Nephron progenitor cell (in vitro differentiated cells): ENCODE measurements at regions not wholly inside any gene's neighbourhood (a gene's known extent, or its start where the extent isn't known, plus 50 kb on each side); places are given as distances from the start of the nearest gene placed in this dataset.
"Not testable (repeated sequence)": the region's sequence is repeated elsewhere in the genome, so short reads cannot be mapped to it uniquely, and the experiment has no call there.

ENCODE experiments used
- DNase-seq: peaks from one replicate; pipeline ENCODE4 v3.0.0; 2021
- H3K27ac Mint-ChIP-seq: 2 replicates; pipeline ENCODE4 v1.8.0; 2021; ENCODE audit warnings: mild to moderate bottlenecking, moderate library complexity, mixed read lengths
- H3K27me3 Mint-ChIP-seq: 2 replicates; pipeline ENCODE4 v1.8.0; 2021; ENCODE audit warnings: mild to moderate bottlenecking, low read depth, mixed read lengths; ENCODE audit not compliant: poor library complexity
- H3K36me3 Mint-ChIP-seq: 2 replicates; pipeline ENCODE4 v1.8.0; 2021; ENCODE audit warnings: low read depth, mixed read lengths
- H3K4me1 Mint-ChIP-seq: 2 replicates; pipeline ENCODE4 v1.8.0; 2021; ENCODE audit warnings: mixed read lengths
- H3K4me3 Mint-ChIP-seq: 2 replicates; pipeline ENCODE4 v1.8.0; 2021; ENCODE audit warnings: mild to moderate bottlenecking, moderate library complexity, mixed read lengths
- H3K9me3 Mint-ChIP-seq: 2 replicates; pipeline ENCODE4 v1.8.0; 2021; ENCODE audit warnings: mild to moderate bottlenecking, moderate library complexity, mixed read lengths

- H3K4me3 Mint-ChIP-seq, H3K27me3 Mint-ChIP-seq, H3K27ac Mint-ChIP-seq, H3K9me3 Mint-ChIP-seq, H3K4me1 Mint-ChIP-seq, H3K36me3 Mint-ChIP-seq, DNase-seq: not testable (repeated sequence)
Measured at GRCh38 chr16:16448423-16448822, 69.5 kb downstream of the NPIPA7 start.

GRCh38 chr16:16449712-16450237, 70.8 kb downstream of the NPIPA7 start:
- H3K27me3 Mint-ChIP-seq, H3K9me3 Mint-ChIP-seq, DNase-seq, H3K36me3 Mint-ChIP-seq, H3K27ac Mint-ChIP-seq, H3K4me1 Mint-ChIP-seq, H3K4me3 Mint-ChIP-seq: not testable (repeated sequence)

DNA sequence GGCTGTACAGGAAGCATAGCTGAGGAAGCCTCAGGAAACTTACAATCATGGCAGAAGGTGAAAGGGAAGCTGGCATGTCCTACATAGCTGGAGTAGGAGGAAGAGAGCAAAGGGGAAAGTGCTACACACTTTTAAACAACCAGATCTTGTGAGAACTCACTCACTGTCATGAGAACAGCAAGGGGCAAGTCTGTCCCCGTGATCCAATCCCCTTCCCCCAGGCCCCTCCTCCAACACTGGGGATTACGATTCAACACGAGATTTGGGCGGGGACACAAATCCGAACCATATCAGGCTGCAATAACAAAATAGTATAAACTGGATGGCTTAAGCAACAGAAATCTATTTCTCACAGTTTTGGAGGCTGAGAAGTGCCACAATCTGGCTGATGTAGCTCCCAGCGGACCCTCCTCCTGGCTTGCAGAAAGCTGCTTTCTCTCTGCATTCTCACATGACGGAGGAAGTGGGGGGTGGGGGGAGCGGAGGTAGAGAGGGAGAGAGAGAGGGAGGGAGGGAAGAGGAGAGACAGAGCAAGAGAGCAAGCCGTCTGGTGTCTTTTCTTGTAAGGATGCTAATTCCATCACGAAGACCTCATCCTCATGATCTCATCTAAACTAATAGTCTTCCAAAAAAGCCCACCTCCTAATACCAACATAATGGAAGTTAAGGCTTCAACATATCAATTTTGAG, 72.9 kb downstream of the NPIPA7 start:
- H3K4me1 Mint-ChIP-seq, H3K36me3 Mint-ChIP-seq, H3K9me3 Mint-ChIP-seq, H3K27ac Mint-ChIP-seq, H3K4me3 Mint-ChIP-seq, DNase-seq, H3K27me3 Mint-ChIP-seq: not testable (repeated sequence)

GRCh38 chr16:16458579-16458978, 79.6 kb downstream of the NPIPA7 start:
- H3K36me3 Mint-ChIP-seq, DNase-seq, H3K9me3 Mint-ChIP-seq, H3K4me3 Mint-ChIP-seq, H3K27me3 Mint-ChIP-seq, H3K4me1 Mint-ChIP-seq, H3K27ac Mint-ChIP-seq: not testable (repeated sequence)

DNA sequence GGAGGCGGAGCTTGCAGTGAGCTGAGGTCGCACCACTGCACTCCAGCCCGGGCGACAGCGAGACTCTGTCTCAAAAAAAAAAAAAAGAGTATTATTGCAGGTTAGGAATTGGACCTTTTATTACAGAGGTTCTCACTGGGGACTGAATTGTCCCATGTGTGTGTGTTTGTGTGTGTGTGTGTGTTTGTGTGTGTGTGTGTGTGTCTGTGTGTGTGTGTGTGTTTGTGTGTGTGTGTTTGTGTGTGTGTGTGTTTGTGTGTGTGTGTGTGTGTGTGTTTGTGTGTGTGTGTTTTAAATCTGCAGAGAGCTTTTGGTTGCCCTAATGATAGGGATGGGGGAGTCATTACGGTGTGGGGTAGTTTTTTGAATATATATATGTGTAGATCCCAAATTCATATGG, 84.9 kb downstream of the NPIPA7 start:
- H3K9me3 Mint-ChIP-seq, H3K4me1 Mint-ChIP-seq: not testable (repeated sequence)

GRCh38 chr16:16488919-16489318, 110.0 kb downstream of the NPIPA7 start:
- H3K4me3 Mint-ChIP-seq, H3K27ac Mint-ChIP-seq, H3K36me3 Mint-ChIP-seq, H3K4me1 Mint-ChIP-seq, DNase-seq, H3K9me3 Mint-ChIP-seq, H3K27me3 Mint-ChIP-seq: not testable (repeated sequence)

More for the DNA sequence above, 84.9 kb downstream of the NPIPA7 start:
- not testable (repeated sequence) for DNase-seq, H3K27ac Mint-ChIP-seq, H3K4me3 Mint-ChIP-seq, H3K36me3 Mint-ChIP-seq
- H3K27me3 Mint-ChIP-seq, result peaks cover 10% of the 10 kb centered on the region

- not testable (repeated sequence) for H3K27me3 Mint-ChIP-seq, DNase-seq, H3K4me1 Mint-ChIP-seq, H3K36me3 Mint-ChIP-seq, H3K27ac Mint-ChIP-seq, H3K4me3 Mint-ChIP-seq, H3K9me3 Mint-ChIP-seq
Measured at GRCh38 chr16:16489466-16489865, 110.5 kb downstream of the NPIPA7 start.

- H3K27ac Mint-ChIP-seq, H3K4me1 Mint-ChIP-seq, H3K4me3 Mint-ChIP-seq, H3K9me3 Mint-ChIP-seq, H3K36me3 Mint-ChIP-seq, H3K27me3 Mint-ChIP-seq, DNase-seq: not testable (repeated sequence)
Measured at GRCh38 chr16:16494114-16494513, 115.2 kb downstream of the NPIPA7 start.

- H3K27ac Mint-ChIP-seq, H3K27me3 Mint-ChIP-seq, H3K9me3 Mint-ChIP-seq, H3K36me3 Mint-ChIP-seq, H3K4me3 Mint-ChIP-seq, H3K4me1 Mint-ChIP-seq, DNase-seq: not testable (repeated sequence)
Measured at GRCh38 chr16:16494998-16495397, 116.1 kb downstream of the NPIPA7 start.

DNA sequence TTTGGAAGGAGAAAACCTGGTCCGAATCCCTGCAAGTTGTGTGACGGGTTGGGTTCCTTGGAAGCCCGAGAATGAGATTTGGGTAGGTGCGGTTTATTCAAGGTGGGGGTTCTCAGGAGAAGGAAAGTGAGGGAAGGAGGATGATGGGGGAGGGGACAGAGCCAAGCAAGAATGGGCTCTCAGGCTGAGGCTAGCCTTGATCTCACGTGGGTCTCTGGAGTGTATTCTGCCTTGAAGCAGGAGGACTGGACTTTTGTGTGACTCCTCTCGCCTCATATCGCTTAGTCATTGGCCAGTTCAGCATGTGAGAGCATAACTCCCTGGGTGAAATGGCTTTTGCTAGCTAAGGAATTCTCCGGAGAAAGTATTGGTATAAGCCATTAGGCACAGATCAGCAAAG, 120.9 kb downstream of the NPIPA7 start:
- H3K9me3 Mint-ChIP-seq, H3K36me3 Mint-ChIP-seq, H3K27ac Mint-ChIP-seq, DNase-seq, H3K27me3 Mint-ChIP-seq, H3K4me1 Mint-ChIP-seq, H3K4me3 Mint-ChIP-seq: not testable (repeated sequence)

DNA sequence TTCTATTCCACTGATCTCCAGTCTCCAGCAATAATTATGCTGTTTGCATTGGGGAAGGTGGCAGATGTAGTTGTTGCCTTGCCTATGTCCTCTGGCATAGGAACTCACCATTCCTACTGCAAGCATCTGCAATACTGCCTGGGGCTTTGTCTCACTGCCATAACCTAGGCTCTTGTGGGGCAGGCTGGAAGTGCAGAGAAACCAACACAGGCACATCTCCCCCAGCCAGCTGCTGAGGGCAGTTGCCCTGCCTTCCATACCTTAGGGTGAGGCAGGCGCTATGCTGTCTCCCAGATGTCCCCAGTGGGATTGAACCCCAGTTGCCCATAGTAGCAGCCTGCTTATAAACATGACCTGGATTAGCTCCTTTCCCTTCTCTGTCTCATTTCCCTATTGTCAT, 128.1 kb downstream of the NPIPA7 start:
- H3K36me3 Mint-ChIP-seq, H3K27ac Mint-ChIP-seq, H3K9me3 Mint-ChIP-seq, H3K27me3 Mint-ChIP-seq, H3K4me1 Mint-ChIP-seq, H3K4me3 Mint-ChIP-seq, DNase-seq: not testable (repeated sequence)

DNA sequence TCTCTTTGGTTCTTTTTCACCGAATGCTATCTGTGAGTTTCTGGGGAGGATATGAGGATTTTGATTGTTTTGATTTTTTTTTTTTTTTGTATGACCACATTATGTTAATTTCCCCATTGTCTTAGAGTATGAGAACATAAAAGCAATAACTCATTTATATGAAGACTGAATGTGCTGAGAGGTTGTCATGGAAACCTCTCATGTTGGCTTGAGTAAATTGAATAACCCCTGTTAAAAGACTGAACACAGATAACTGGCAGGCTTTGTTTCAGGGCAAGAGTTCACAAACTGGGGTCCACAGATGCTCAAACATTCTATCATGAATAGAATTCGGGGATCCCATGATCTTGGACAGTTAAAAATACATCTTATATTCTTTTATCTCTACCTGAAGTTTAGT, 129.4 kb downstream of the NPIPA7 start:
- H3K4me3 Mint-ChIP-seq, H3K9me3 Mint-ChIP-seq, H3K27ac Mint-ChIP-seq, H3K36me3 Mint-ChIP-seq, H3K4me1 Mint-ChIP-seq, DNase-seq, H3K27me3 Mint-ChIP-seq: not testable (repeated sequence)

GRCh38 chr16:16519395-16519794, 140.5 kb downstream of the NPIPA7 start:
- not testable (repeated sequence) for H3K9me3 Mint-ChIP-seq, H3K4me1 Mint-ChIP-seq

GRCh38 chr16:16521239-16522002, 142.5 kb downstream of the NPIPA7 start:
- not testable (repeated sequence) for H3K36me3 Mint-ChIP-seq, DNase-seq, H3K27me3 Mint-ChIP-seq, H3K27ac Mint-ChIP-seq, H3K4me1 Mint-ChIP-seq, H3K4me3 Mint-ChIP-seq, H3K9me3 Mint-ChIP-seq

More at GRCh38 chr16:16519395-16519794, 140.5 kb downstream of the NPIPA7 start:
- H3K36me3 Mint-ChIP-seq, H3K27ac Mint-ChIP-seq, H3K4me3 Mint-ChIP-seq, DNase-seq, H3K27me3 Mint-ChIP-seq: not testable (repeated sequence)

DNA sequence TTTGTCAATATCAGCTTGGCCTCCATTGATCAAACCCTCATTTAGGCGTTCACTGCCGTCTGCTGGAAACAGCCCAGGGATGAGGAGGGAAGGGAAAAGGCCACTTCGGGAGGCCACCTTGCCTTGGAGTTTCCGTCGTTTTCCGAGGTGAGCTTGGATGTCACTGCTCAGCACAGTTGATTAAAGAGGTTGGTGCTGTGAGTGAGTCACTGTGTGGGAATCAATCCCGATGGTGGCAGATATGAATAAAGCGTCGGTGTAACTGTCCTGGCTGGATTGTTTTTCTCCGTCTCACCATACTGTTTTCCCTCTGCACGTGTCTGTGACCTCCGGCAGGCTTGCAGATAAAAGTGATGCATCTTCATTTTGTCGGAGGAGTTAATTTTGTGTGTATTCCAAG, 148.1 kb downstream of the NPIPA7 start:
- not testable (repeated sequence) for H3K9me3 Mint-ChIP-seq, DNase-seq, H3K4me3 Mint-ChIP-seq, H3K4me1 Mint-ChIP-seq, H3K36me3 Mint-ChIP-seq, H3K27me3 Mint-ChIP-seq, H3K27ac Mint-ChIP-seq
